ENCODE measurements at regions not wholly inside any gene's neighbourhood (a gene's known extent, or its start where the extent isn't known, plus 50 kb on each side); places are given as distances from the start of the nearest gene placed in this dataset.

- peak overlapping the region; percentile 87 to 93 for H3K27ac ChIP-seq (ENCODE audit: low read depth in 1 of 2, low read length in 1 of 2)
- ATAC-seq (ENCODE audit: insufficient read depth, low FRiP score) (peak; percentile 65), DNase-seq (peak; percentile 92 to 98 (median 97))
- peak overlapping the region; percentile 45 for H3K4me3 ChIP-seq
- peaks cover 0 to 37% (median 12%) of the 10 kb centered on the region in 5 donors for H3K4me1 ChIP-seq (ENCODE audit: control insufficient read depth in 5 of 5, insufficient read depth in 5 of 5, low read length in 5 of 5)
- no peaks in the 10 kb centered on the region for H3K36me3 ChIP-seq (ENCODE audit: control insufficient read depth in 4 of 4, insufficient read depth in 4 of 4, low read length in 4 of 4)
- H3K9me3 ChIP-seq (ENCODE audit: control insufficient read depth in 4 of 4, insufficient read depth in 3 of 4, low read length in 3 of 4), result peaks cover 0 to 3% (median 0%) of the 10 kb centered on the region in 4 donors
- no peak for TF ChIP-seq CTCF (IDR thresholded peaks at IDR 0.05; ENCODE audit: control extremely low read depth, extremely low read depth)
- no peaks in the 10 kb centered on the region for H3K27me3 ChIP-seq (ENCODE audit: control insufficient read depth in 3 of 3, insufficient read depth in 3 of 3, low read length in 2 of 3)
- WGBS, 2 donors, result 0 to 2% methylated on average over 51 of the region's 51 CpGs
- peak overlapping the region; percentile 87 to 90 for H3K9ac ChIP-seq (ENCODE audit: insufficient read depth in 1 of 2, low read length in 2 of 2)
Measured at GRCh38 chr6:26196846-26197635, 109.8 kb downstream of the HFE start.

GRCh38 chr6:26197636-26197932 lies 110.4 kb downstream of the HFE start:
- H3K9ac ChIP-seq (ENCODE audit: insufficient read depth in 1 of 2, low read length in 2 of 2), result peak overlapping the region in 1 of 2 donors; percentile 90
- no peak for ATAC-seq (ENCODE audit: insufficient read depth, low FRiP score)
- no peaks in the 10 kb centered on the region for H3K36me3 ChIP-seq (ENCODE audit: control insufficient read depth in 4 of 4, insufficient read depth in 4 of 4, low read length in 4 of 4)
- no peak for DNase-seq
- peaks cover 0 to 3% (median 0%) of the 10 kb centered on the region in 4 donors for H3K9me3 ChIP-seq (ENCODE audit: control insufficient read depth in 4 of 4, insufficient read depth in 3 of 4, low read length in 3 of 4)
- H3K27ac ChIP-seq (ENCODE audit: low read depth in 1 of 2, low read length in 1 of 2), result no peak overlapping the region
- peaks cover 0 to 37% (median 12%) of the 10 kb centered on the region in 5 donors for H3K4me1 ChIP-seq (ENCODE audit: control insufficient read depth in 5 of 5, insufficient read depth in 5 of 5, low read length in 5 of 5)
- H3K4me3 ChIP-seq, result no peak overlapping the region
- H3K27me3 ChIP-seq (ENCODE audit: control insufficient read depth in 3 of 3, insufficient read depth in 3 of 3, low read length in 2 of 3), result no peaks in the 10 kb centered on the region
- no peak for TF ChIP-seq CTCF (IDR thresholded peaks at IDR 0.05; ENCODE audit: control extremely low read depth, extremely low read depth)

- peaks cover 0 to 37% (median 12%) of the 10 kb centered on the region in 5 donors for H3K4me1 ChIP-seq (ENCODE audit: control insufficient read depth in 5 of 5, insufficient read depth in 5 of 5, low read length in 5 of 5)
- no peak for TF ChIP-seq CTCF (IDR thresholded peaks at IDR 0.05; ENCODE audit: control extremely low read depth, extremely low read depth)
- H3K9ac ChIP-seq (ENCODE audit: insufficient read depth in 1 of 2, low read length in 2 of 2), result peak overlapping the region; percentile 90 to 96
- peak; percentile 64 to 76 (median 65) for DNase-seq
- peak overlapping the region; percentile 31 for H3K4me3 ChIP-seq
- H3K27me3 ChIP-seq (ENCODE audit: control insufficient read depth in 3 of 3, insufficient read depth in 3 of 3, low read length in 2 of 3), result no peaks in the 10 kb centered on the region
- whole genome bisulfite sequencing, 2 donors, result 0 to 2% methylated on average over 26 of the region's 26 CpGs
- ATAC-seq (ENCODE audit: insufficient read depth, low FRiP score), result no peak
- no peaks in the 10 kb centered on the region for H3K36me3 ChIP-seq (ENCODE audit: control insufficient read depth in 4 of 4, insufficient read depth in 4 of 4, low read length in 4 of 4)
- peaks cover 0 to 3% (median 0%) of the 10 kb centered on the region in 4 donors for H3K9me3 ChIP-seq (ENCODE audit: control insufficient read depth in 4 of 4, insufficient read depth in 3 of 4, low read length in 3 of 4)
- peak overlapping the region; percentile 88 to 98 for H3K27ac ChIP-seq (ENCODE audit: low read depth in 1 of 2, low read length in 1 of 2)
Measured at GRCh38 chr6:26197933-26198721, 110.9 kb downstream of the HFE start.
